NCI-H128 (cell line): ENCODE measurements at regions not wholly inside any gene's neighbourhood (a gene's known extent, or its start where the extent isn't known, plus 50 kb on each side); places are given as distances from the start of the nearest gene placed in this dataset.

ENCODE experiments used
- DNase-seq: peaks from one replicate; lab custom pipeline; 2025; ENCODE audit not compliant: unreplicated experiment; lab: John Stamatoyannopoulos, UW

DNA sequence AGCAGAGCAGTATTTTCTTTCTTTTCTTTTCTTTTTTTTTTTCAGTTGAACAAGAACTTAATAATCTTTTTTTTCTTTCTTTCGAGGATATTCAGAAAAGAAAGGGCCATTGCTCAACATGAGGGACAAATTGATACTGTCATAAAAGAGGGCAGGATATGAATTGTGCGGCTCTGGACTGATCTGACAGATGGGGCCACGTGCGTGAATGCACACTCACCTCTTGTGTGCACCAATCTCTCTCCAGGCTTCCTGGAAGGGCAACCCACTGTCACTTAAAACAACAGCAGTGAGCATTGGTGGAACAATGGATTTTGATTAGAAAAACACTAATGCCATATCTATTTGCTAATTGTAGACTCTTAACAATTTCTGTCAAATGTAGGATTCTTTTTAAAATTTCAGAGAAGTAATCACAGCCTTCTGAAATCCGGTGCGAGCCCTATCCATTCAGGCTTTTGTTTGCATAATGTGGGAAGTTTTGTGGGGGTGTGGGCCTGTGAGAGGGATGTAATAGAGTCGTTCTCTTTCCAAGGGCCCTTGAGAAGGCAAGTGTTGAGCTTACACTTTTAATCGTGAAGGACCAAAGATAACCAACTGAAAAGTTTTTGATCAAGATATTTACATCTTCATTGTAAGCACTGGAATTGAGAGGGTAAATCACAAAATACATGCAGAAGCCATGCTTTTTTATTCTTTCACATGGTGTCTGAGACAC is 298.8 kb downstream of the SP3 start:
- no peak for DNase-seq

DNA sequence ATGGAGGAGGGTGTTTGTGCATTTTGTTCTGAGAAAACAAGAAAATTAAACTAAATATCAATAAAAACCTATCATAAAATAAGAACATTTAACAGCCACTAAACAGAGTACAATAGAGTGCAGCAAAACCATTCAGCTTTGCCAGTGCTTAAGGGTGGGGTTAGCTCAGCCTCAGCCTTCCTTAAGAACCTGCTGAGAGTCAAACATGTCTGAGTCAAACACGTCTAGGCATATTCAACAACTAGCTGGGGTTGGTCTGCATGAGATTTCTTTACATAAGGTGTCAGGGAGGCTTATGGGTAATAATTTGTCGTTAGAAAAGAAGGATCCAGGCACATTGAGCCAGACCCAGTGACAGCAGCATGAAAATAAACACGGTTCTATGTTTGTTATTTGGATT is 298.2 kb downstream of the SP3 start:
- DNase-seq = no peak

DNA sequence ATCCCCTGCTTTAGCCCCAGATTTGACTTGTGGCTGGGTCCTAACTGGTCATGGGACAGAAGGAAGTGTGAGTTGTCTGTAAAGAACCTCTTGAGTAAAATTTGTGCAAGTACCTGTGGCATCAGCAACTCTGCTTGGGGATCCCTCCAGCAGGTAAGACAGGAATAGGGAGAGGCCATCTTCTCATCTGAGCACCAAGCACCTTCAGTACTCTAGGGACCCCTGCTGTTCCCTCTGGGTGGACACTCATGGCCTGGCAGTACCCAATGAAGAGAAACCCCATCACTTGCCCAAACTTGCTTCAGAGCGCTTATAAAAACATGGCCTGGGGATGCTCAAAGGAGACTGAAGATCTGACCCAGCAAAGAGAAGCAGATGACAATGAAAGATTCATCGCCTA is 297.8 kb downstream of the SP3 start:
- no peak for DNase-seq

DNA sequence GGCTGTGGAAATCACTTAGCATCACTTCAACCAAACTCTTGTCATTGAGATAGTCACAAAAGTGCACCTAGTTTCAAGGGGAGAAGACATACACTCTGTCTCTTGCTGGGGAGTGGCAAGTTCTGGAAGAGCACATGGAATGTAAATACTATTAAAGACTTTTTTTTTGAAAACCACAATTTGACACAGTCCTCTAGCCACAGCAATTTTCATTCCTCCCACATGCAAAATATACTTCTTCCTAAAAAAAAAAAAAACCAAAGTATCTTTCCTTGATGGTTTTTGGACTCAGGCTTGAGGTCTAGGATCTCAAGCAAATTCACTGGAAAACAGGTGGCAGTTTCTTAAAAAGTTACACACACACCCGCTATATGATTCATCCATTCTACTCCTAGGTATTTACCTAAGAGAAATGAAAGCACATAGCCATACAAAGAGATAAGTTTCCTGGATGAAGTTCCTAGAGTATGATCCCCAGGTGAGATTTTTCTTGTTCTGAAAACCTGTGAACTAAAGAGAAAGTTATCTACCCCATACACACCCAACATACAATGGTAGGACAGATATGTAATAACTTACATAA is 295.8 kb downstream of the SP3 start:
- DNase-seq = no peak

DNA sequence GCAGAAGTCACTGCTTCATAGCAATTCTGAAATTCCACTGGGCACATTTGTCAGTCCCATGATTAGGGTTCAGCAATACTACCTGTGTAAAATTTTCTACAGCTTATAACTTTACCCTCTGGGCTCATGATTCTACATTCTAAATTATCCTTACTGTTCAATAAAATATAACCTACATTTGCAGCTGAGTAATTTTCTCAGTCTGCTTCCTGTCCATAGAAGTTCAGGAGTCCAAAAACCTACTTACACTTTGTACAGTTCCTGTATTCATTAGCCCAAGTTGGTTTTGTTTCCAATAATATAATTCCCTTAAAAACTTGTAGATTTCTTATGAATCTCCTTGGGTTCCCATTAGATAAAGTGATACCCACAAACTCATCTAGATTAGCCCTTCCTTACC is 295.3 kb downstream of the SP3 start:
- DNase-seq = no peak

DNA sequence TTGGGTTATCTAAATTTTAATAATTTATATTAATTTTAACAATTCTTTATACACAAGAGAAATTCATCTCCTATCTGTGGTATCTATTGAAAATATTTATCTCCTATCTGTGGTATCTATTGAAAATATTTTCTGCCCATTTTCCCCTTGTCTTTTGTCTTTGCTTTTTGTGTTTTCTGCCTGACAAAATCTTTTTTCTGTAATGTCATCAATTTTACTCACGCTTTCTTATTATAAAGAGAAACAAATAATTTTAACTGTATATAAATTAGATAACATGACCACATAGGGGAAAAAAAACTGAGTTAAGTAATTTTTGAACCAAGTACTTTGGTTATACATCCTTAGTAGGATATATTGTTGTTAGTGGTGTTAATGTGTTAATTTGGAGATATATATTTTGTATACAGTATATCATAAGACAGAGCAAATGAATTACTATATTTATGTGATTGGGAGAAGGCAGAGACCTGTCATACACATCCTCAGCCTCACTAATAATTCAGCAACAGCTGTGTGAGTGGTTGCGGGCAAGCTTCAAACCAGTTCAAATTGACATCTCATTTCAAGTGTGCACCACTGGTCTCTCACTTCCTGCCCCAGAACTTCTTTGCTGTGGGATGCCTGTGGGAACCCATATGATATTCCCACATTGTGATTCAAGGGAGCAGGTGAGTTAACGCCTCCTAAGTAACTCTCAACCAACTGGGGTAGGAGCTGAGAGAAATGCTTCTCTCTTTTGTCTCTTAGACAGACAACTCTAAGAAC is 292.4 kb downstream of the SP3 start:
- DNase-seq = no peak

DNA sequence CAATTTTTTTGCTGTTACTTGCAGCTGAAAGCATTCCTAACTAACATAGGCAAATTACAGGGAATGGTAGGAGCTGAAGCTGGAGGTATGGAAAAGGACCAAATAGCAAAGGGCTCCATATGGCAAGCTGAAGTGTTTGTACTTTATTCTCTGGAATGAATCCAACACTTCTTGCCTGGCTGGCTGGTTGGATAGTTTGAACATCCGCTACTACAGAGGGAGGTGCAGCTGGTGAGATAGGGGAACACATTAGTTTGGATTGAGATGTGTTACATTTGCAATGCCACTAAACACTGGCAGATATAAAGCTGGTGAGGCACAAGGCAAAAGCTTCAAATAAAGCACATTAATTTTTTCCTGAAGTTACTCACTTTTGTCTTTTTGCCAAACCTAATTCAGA is 291.5 kb downstream of the SP3 start:
- DNase-seq = no peak

DNA sequence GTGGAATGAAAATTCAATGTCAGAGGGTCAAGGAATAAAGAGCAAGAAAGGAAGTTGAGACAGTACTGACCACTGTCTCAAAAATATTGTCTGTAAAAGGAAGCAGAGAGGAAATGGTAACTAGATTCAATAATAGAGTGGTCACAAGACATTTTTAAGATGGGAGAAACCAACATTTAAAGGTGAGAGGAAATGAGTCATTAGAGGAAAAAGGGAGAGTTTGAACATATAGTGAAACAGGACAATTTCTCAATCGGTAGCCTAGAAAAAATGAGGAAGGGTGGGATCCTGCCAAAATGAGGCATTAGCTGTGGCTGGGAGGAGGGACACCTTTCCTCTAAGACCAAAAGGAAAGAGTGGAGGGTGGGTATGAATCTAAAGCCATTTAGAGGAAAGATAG is 288.5 kb downstream of the SP3 start:
- DNase-seq = no peak

DNA sequence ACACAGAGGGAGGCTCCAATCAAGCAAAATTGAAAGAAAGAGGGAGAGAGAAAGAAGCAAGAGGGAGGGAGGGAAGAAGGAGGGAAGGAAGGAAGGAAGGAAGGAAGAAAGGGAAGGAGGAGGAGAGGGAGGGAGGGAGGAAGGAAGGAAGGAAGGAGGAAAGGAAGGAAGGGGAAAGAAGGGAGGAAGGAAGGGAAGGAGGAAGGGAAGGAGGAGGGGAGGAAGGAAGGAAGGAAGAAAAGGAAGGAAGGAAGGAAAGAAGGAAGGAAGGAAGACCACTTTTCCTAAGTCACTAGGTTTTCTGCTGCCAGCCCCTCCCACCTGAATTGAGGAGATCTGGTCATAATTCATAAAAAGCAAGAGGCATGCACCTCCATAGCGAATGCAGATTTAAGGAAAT is 287.0 kb downstream of the SP3 start:
- DNase-seq = no peak

DNA sequence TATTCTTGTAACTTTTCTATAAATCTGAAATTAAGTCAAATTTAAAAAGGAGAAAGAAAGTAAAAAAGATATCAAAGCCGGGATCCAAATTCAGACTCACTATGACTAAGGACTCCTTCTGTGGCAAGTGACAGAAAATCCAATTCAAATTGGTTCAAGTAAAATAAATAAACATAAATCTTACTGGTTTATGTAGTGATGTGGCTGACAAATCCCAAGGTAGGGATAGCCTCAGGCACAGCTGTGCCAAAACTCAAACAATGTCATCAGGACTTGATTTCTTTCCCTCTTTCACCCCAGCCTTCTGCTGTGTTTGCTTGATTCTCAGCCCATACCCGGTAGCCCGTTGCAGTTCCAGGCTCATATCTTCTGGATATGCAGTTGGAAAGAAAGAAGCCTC is 284.6 kb downstream of the SP3 start:
- DNase-seq = no peak

DNA sequence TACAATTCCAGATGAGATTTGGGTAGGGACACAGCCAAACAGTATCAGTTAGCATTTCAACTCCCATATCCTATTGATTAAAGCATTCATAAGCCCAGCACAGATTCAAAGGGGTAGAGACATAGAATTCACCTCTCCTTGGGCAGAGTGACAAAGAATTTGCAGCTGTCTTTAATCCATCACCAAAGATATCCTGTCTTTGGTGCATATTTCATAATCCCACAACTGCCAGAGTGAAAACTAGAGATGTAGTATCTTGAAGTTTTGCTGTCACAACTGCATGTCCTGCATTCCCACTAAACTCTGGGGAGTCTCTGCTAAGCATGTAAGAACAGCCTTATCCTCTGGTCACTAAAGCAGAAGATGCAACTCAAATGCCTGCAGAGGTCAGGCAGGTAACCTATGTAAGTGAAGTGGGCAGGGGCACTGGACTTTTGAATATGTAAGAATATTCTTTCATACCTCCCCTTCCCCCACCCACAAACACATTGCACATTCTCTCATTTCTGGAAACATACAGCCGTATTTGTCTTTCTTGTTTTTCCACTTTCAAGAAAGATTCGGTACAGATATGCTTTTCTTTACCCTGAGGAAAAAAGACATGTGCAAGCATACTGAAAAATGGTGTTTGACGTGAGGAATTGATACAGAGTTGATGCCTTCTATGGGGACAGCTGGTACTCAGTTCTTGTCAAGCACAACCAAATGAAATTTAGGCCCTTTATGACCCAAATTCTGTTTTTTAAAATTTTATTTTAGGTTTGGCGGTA is 283.1 kb downstream of the SP3 start:
- DNase-seq = no peak

DNA sequence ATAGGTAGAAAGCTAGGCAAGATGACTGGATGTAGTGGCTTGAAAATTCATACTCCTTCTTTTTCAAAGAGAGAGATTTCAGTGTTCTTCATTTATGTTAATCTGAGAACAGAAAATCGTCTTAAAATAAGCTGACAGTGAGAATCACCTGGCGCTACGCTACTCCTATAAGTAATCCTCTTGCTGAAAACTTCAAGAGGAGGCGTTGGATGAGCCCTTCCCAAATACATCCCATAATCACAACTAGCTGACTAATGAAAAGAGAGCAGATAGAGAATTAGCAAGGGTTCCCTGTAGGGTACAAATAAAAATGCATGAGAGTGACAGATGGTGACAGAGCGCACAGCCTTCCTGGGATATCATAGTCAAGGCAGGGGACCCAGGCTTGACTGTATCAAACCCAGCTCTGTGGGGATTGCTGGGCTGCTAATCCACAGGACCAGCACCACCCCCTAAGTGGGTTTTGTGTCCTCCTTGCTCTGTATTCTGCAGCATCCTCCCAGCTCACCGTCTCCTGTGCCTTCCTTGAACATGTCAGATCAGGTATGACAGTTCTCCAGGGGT is 280.2 kb downstream of the SP3 start:
- DNase-seq = no peak

DNA sequence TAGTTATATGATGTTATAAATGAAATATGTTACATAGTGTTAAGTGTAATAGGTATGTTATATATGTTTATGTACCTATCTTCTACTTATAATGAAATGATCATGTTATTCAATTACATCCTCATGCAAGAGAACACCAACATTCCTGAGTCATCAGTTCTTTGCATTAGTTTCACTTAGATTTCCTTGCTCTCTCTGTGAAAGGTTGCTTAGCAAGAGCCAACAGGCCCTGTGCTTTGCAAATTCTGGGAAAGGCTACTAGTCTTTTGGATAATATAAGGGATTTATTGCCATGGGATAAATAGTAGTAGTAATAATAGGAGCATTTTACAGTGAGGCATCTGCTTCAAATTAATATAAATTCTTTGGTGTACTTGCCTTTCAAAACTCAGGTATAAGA is 274.8 kb downstream of the SP3 start:
- no peak for DNase-seq

DNA sequence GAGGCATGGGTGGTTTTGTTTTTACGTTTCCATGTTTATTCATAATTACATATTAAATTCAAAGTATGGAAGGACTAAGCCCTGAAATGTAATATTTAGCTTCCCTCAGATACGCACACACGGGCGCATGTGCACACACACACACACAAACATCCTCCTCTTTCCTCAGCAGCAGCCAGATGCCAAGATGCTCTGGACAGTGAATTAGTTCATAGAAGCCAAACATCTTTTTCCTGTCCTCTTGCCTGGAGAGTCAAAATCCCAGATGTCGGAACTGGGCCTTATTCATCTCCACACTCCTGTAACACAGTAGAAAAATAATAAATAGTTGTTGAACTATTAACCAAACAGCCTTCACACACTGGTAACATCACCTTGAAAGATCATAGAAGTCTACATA is 273.1 kb downstream of the SP3 start:
- DNase-seq = no peak

DNA sequence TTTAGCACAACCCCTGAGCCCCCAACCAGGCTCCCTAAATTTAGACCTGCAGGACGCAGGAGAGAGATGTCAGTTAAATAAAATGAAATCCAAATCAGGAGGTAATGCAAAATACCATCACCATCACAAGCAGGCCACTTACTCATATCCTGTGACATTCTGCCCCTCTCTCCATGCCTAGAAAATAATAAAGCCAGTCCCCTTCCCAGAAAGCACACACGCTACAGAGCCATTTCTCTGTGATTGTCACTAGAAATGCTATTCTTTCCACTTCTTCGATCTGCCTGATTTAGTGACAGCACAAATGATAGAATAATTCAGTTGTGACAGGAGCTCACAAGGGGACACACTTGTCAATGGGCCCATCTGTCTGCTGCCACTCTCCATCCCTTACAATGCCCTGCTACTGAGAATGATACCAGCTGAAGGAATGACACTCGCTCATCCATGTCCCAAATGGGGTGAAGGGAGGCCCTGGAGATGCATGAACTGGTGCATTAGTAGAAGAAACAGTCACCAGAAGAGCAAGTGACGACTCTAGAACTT is 272.1 kb downstream of the SP3 start:
- no peak for DNase-seq

DNA sequence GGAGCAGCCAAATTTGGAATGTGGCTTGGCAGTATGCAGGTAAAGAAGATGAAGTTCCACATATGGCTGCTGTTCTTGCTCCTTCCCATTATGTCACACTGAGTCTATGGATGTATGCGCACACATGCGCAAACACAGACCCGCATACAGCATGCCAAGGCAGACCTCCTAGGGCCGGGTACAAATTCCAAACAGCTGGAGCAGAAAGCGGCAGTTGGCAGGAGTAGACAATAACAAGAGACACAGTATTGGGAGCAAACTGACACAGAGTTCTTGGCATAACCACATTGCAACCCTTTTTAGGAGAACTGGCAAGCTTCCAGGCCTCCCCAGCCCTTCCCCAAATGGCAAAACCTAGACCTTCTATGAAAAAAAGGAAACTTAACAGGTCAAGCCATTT is 268.9 kb downstream of the SP3 start:
- DNase-seq = no peak

DNA sequence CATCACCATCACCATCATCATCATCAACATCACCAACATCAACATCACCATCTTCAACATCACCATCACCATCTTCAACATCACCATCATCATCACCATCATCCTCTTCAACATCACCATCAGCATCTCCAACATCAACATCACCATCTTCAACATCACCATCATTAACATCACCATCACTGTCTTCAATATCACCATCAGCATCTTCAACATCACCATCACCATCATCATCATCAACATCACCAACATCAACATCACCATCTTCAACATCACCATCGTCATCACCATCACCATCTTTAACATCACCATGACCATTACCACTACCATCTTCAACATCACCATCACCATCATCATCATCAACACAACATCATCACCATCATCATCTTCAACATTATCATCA is 267.2 kb downstream of the SP3 start:
- no peak for DNase-seq

DNA sequence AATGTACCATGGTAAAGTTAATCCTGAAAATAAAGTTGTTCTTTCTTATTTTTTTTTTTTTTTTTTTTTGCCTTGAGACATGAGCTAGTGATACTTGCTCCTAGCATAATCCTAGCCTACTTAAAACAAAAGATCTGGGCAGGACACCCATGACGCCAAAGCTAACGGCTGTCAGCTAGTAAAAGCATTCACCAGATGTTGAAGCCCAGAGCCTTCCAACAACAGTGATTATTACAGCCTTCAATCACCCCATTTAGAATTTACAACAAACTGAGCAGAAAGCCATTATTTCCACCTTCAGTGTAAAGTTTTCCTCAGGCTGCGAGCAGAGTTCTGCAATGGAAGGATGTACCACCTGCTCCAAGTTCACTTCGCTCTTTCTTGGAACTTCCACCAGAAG is 259.5 kb downstream of the SP3 start:
- DNase-seq = no peak

DNA sequence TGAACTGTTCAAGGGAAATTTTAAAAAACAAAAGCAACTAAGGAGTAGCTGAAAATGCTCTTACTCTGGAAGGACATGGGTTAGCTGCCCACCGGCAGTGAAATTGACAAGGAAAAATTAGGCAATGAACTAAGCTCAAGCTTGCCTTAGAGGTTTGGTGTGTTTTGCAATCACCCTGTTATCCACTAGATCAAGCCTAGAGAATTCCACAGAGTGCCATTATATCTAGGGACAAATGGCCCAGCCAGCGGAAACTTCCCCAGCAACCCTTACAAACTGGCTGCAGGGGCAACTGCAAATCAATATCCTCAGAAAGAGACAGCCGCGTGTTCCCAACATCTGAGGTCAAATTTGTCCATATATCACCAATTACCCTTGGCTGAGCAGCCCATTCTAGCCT is 258.2 kb downstream of the SP3 start:
- no peak for DNase-seq

DNA sequence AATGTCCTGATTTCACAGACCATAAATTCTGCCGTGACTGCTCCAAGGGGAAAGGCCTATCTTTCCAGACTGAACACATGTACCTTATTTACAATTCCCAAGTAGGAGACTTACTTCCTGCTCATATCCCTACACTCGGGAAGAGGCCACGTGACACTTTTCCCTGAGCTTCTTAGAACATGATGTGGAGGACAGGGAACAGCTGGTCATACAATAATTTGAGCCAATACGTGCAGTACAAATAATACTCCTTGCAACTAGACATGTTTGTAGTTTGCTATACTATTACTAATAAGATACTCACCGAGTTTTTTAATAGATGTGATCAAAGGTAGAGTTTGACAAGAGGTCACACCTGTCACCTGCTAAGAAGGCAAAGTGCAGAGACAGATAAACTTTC is 256.4 kb downstream of the SP3 start:
- no peak for DNase-seq

DNA sequence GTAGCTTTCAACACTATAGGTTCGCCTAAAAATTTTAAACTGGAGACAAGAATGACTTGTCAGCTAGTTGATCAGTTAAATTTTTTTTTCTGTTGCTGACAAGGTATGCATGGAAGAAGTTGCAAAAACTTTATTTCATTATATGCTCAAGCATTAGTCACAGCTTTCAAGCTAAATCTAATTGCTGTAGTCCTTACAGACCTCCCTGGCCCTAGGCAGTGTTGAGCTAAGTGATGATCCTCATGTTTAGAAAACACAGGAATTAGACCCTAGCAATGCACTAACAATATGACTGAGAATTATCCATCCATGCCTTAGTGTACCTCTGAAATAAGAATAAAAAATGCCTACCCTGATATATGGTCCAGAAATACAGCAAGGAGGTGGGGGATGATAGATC is 253.4 kb downstream of the SP3 start:
- no peak for DNase-seq
